ENCODE measurements at regions not wholly inside any gene's neighbourhood (a gene's known extent, or its start where the extent isn't known, plus 50 kb on each side); places are given as distances from the start of the nearest gene placed in this dataset.
A peak's percentile ranks its signal among the peaks of the same experiment; 100 is the strongest.

- no peak for DNase-seq
- intact Hi-C loops (cut with DNase I): no loop called here
- 68% methylated on average over 1 of the region's 1 CpG for WGBS
- H3K9me3 ChIP-seq (ENCODE audit: control insufficient read depth, low read length): no peaks in the 10 kb centered on the region
- no peaks in the 10 kb centered on the region for H3K4me1 ChIP-seq (ENCODE audit: control insufficient read depth, insufficient read depth, low read length)
- H3K4me3 ChIP-seq (ENCODE audit: low read length): no peak overlapping the region
- no peaks in the 10 kb centered on the region for H3K27me3 ChIP-seq (ENCODE audit: control insufficient read depth, insufficient read depth)
- no peak overlapping the region for H3K27ac ChIP-seq (ENCODE audit: low read length)
- ATAC-seq: no peak
These were observed 220.7 kb downstream of the IRS1 start for GRCh38 chr2:226578879-226579278.

- Histone ChIP-seq H3K4me3 (ENCODE audit: low read length) (no peak overlapping the region), H3K4me1 (ENCODE audit: control insufficient read depth, insufficient read depth, low read length) (no peaks in the 10 kb centered on the region), H3K9me3 (ENCODE audit: control insufficient read depth, low read length) (no peaks in the 10 kb centered on the region), H3K27me3 (ENCODE audit: control insufficient read depth, insufficient read depth) (no peaks in the 10 kb centered on the region), H3K27ac (ENCODE audit: low read length) (no peak overlapping the region)
- intact Hi-C loops (cut with DNase I): no loop called here
- DNase-seq (no peak), ATAC-seq (no peak)
- 68% methylated on average over 3 of the region's 3 CpGs for WGBS
These were observed 221.2 kb downstream of the IRS1 start for GRCh38 chr2:226578373-226578772.

DNA sequence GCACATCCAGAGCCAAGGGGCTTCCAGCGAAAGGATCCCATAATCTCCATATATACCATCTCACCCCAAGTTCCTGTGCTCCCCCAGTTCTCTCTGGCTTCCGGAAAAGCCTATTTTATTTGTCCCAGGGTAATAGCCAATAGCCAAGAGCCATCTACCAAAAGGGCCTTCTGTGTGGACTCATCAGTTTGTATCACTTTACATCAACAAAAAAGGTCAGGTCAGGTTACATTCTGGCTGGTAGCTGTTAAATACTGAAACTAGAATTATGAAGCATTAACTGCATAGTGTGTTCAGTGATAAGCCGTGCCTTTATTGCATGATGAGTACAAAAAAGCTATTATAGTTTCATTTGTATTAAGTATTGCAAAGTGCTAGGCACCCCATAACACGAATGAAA lies 223.7 kb downstream of the IRS1 start:
- ATAC-seq: no peak
- Histone ChIP-seq H3K4me3 (ENCODE audit: low read length) (no peak overlapping the region), H3K27me3 (ENCODE audit: control insufficient read depth, insufficient read depth) (no peaks in the 10 kb centered on the region), H3K4me1 (ENCODE audit: control insufficient read depth, insufficient read depth, low read length) (no peaks in the 10 kb centered on the region), H3K27ac (ENCODE audit: low read length) (no peak overlapping the region), H3K9me3 (ENCODE audit: control insufficient read depth, low read length) (no peaks in the 10 kb centered on the region)
- intact Hi-C loops (cut with DNase I): no loop called here
- DNase-seq: no peak
- WGBS: 85% methylated on average over 4 of the region's 4 CpGs

GRCh38 chr2:226573158-226573557 lies 226.5 kb downstream of the IRS1 start:
- no peak for ATAC-seq
- intact Hi-C loops (cut with DNase I): no loop called here
- H3K27ac ChIP-seq (ENCODE audit: low read length): no peak overlapping the region
- no peaks in the 10 kb centered on the region for H3K27me3 ChIP-seq (ENCODE audit: control insufficient read depth, insufficient read depth)
- no peaks in the 10 kb centered on the region for H3K4me1 ChIP-seq (ENCODE audit: control insufficient read depth, insufficient read depth, low read length)
- DNase-seq: no peak
- no peaks in the 10 kb centered on the region for H3K9me3 ChIP-seq (ENCODE audit: control insufficient read depth, low read length)
- no peak overlapping the region for H3K4me3 ChIP-seq (ENCODE audit: low read length)

DNA sequence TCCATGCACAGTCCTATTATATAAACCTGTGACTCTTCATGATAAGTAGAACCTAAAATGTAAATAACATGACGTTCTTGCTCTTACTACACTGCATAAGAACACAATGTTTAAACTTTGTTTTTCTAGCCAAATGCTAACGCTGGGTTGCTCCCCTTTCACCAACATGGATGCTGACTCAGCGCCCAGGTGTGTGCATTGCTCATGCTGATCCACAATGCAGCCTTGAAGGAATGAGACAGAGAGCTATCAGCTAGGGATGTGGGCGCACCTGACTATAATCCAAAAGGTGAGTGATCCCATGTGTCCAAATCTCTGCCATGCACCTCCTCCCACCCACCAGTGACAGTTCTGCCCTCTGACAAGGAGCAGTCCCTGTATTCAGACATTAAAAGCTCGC lies 235.0 kb downstream of the IRS1 start:
- no peak for ATAC-seq
- WGBS: 90% methylated on average over 5 of the region's 5 CpGs
- intact Hi-C loops (cut with DNase I): no loop called here

DNA sequence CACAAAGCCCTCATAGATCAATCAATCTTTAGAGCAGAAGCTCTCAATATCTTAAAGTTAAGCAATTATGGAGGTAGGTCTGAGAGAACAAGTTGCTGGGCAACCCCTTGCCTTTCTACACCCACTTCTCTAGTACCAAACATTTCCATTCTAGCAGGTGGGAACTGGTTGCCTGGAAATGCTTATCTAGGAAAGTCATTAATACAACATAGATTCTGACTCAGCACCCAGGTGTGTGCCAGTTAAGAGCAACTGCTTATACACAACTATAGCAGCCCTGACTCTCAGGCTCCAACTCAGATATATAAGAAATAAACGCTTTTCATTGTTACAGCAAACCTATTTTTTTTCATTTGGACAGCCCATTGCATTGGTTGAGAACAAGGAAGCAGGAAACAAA lies 237.7 kb downstream of the IRS1 start:
- no peaks in the 10 kb centered on the region for H3K4me1 ChIP-seq (ENCODE audit: control insufficient read depth, insufficient read depth, low read length)
- no peak for DNase-seq
- no peaks in the 10 kb centered on the region for H3K9me3 ChIP-seq (ENCODE audit: control insufficient read depth, low read length)
- intact Hi-C loops (cut with DNase I): no loop called here
- H3K4me3 ChIP-seq (ENCODE audit: low read length): no peak overlapping the region
- 87% methylated on average over 1 of the region's 1 CpG for WGBS
- ATAC-seq: no peak
- H3K27me3 ChIP-seq (ENCODE audit: control insufficient read depth, insufficient read depth): no peaks in the 10 kb centered on the region
- H3K27ac ChIP-seq (ENCODE audit: low read length): no peak overlapping the region

More for the DNA sequence above, 235.0 kb downstream of the IRS1 start:
- Histone ChIP-seq H3K4me1 (ENCODE audit: control insufficient read depth, insufficient read depth, low read length) (no peaks in the 10 kb centered on the region), H3K4me3 (ENCODE audit: low read length) (no peak overlapping the region), H3K27me3 (ENCODE audit: control insufficient read depth, insufficient read depth) (no peaks in the 10 kb centered on the region), H3K27ac (ENCODE audit: low read length) (no peak overlapping the region), H3K9me3 (ENCODE audit: control insufficient read depth, low read length) (no peaks in the 10 kb centered on the region)
- DNase-seq: no peak

GRCh38 chr2:226560325-226560724 lies 239.3 kb downstream of the IRS1 start:
- Histone ChIP-seq H3K9me3 (ENCODE audit: control insufficient read depth, low read length) (no peaks in the 10 kb centered on the region), H3K4me1 (ENCODE audit: control insufficient read depth, insufficient read depth, low read length) (no peaks in the 10 kb centered on the region), H3K4me3 (ENCODE audit: low read length) (no peak overlapping the region), H3K27ac (ENCODE audit: low read length) (no peak overlapping the region), H3K27me3 (ENCODE audit: control insufficient read depth, insufficient read depth) (no peaks in the 10 kb centered on the region)
- ATAC-seq (peak in 1 of 2 donors; percentile 52), DNase-seq (no peak)
- intact Hi-C loops (cut with DNase I): no loop called here
- WGBS: 53% methylated on average over 2 of the region's 2 CpGs

- 66% methylated on average over 2 of the region's 2 CpGs for WGBS
- Histone ChIP-seq H3K4me3 (ENCODE audit: low read length) (no peak overlapping the region), H3K27ac (ENCODE audit: low read length) (no peak overlapping the region), H3K9me3 (ENCODE audit: control insufficient read depth, low read length) (no peaks in the 10 kb centered on the region), H3K4me1 (ENCODE audit: control insufficient read depth, insufficient read depth, low read length) (no peaks in the 10 kb centered on the region), H3K27me3 (ENCODE audit: control insufficient read depth, insufficient read depth) (no peaks in the 10 kb centered on the region)
- intact Hi-C loops (cut with DNase I): no loop called here
- ATAC-seq (no peak), DNase-seq (no peak)
These were observed 240.1 kb downstream of the IRS1 start for GRCh38 chr2:226559536-226559935.

DNA sequence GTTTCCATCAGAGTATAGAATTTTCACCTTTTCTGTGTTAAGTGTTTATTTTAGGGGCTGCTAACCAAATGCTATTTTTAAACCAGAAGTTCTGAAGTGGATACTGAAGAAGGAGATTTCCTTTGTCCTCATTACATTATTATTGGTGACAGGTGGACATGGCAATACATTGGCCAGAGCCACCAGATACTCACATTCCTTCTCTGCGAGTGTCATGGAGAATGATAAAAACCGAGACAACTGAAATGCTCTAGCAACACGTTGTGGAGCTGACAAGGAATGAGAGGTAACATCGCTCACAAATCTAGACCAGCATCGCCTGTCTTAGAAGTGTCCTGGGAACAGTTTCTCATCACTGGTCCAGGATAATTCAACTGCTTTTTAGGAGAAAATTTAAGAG lies 241.2 kb downstream of the IRS1 start:
- 46% methylated on average over 5 of the region's 5 CpGs for WGBS
- Histone ChIP-seq H3K4me3 (ENCODE audit: low read length) (no peak overlapping the region), H3K27ac (ENCODE audit: low read length) (no peak overlapping the region), H3K9me3 (ENCODE audit: control insufficient read depth, low read length) (no peaks in the 10 kb centered on the region), H3K27me3 (ENCODE audit: control insufficient read depth, insufficient read depth) (no peaks in the 10 kb centered on the region), H3K4me1 (ENCODE audit: control insufficient read depth, insufficient read depth, low read length) (no peaks in the 10 kb centered on the region)
- DNase-seq (no peak), ATAC-seq (no peak)
- intact Hi-C loops (cut with DNase I): no loop called here

DNA sequence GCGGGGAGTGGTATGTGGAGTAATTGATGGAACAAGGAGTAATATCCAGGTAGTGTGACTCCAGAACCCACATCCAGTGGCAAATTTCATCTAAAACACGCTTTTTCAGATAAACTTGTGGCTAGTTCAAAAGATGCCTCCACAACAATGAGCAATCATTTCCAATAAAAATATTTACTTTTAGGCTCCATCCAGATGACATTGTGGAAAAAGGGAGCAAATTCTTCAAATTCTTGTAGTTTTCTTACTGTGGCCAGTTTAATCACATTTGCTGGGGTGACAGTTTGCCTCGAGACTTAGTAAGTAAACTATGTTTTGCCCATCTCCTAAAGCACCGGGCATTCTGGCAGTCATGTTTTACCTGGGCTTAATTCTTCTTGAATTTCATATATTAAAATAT lies 243.6 kb downstream of the IRS1 start:
- ATAC-seq: no peak
- Histone ChIP-seq H3K4me3 (ENCODE audit: low read length) (no peak overlapping the region), H3K4me1 (ENCODE audit: control insufficient read depth, insufficient read depth, low read length) (no peaks in the 10 kb centered on the region), H3K9me3 (ENCODE audit: control insufficient read depth, low read length) (no peaks in the 10 kb centered on the region), H3K27me3 (ENCODE audit: control insufficient read depth, insufficient read depth) (no peaks in the 10 kb centered on the region), H3K27ac (ENCODE audit: low read length) (no peak overlapping the region)
- 85% methylated on average over 4 of the region's 4 CpGs for WGBS
- DNase-seq: no peak
- intact Hi-C loops (cut with DNase I): no loop called here

DNA sequence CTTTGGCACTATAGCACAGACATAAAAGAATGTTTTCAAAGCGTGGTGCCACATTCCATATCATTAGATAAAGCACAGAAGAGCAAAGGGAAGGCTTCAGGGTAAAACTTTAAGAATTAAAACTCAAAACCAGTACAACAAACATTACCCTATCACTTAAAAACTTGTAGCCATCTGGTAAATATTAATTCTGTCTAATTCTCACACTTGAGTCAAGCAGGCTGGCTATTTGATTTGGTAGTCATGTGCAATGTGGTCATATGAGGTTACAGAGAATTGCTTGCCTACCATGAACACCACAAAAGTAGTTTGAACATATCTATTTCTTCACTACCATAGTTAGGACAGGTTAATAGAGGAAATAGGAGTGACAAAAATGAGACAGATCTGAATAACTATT lies 244.9 kb downstream of the IRS1 start:
- H3K27ac ChIP-seq (ENCODE audit: low read length): no peak overlapping the region
- 51% methylated on average over 1 of the region's 1 CpG for WGBS
- H3K4me3 ChIP-seq (ENCODE audit: low read length): no peak overlapping the region
- intact Hi-C loops (cut with DNase I): no loop called here
- no peaks in the 10 kb centered on the region for H3K9me3 ChIP-seq (ENCODE audit: control insufficient read depth, low read length)
- ATAC-seq (no peak), DNase-seq (no peak)
- no peaks in the 10 kb centered on the region for H3K27me3 ChIP-seq (ENCODE audit: control insufficient read depth, insufficient read depth)
- no peaks in the 10 kb centered on the region for H3K4me1 ChIP-seq (ENCODE audit: control insufficient read depth, insufficient read depth, low read length)

GRCh38 chr2:226553333-226553732 lies 246.3 kb downstream of the IRS1 start:
- Histone ChIP-seq H3K4me3 (ENCODE audit: low read length) (no peak overlapping the region), H3K27me3 (ENCODE audit: control insufficient read depth, insufficient read depth) (no peaks in the 10 kb centered on the region), H3K4me1 (ENCODE audit: control insufficient read depth, insufficient read depth, low read length) (peaks cover 2% of the 10 kb centered on the region), H3K27ac (ENCODE audit: low read length) (no peak overlapping the region), H3K9me3 (ENCODE audit: control insufficient read depth, low read length) (no peaks in the 10 kb centered on the region)
- 88% methylated on average over 3 of the region's 3 CpGs for WGBS
- ATAC-seq (no peak), DNase-seq (no peak)
- intact Hi-C loops (cut with DNase I): no loop called here
